Panc1 (cell line): ENCODE measurements at regions not wholly inside any gene's neighbourhood (a gene's known extent, or its start where the extent isn't known, plus 50 kb on each side); places are given as distances from the start of the nearest gene placed in this dataset.

Source experiments
- ATAC-seq: fragments of 200-7000 bp; cut with Tn5 transposase; 2 replicates; pipeline ENCODE4 v1.9.1; 2020; ENCODE audit warnings: mild to moderate bottlenecking, moderate library complexity
- BruUV-seq: library from RNA; stranded (reverse); fragments of 400-500 nt; replicated peaks from 2 replicates; lab custom pipeline; 2021; lab: Mats Ljungman, UMichigan
- CTCF ChIA-PET: fragments of 300-600 bp; sonication (Branson Sonifier 250); formaldehyde crosslinking; loops from one replicate; lab custom pipeline; 2022; ENCODE audit warnings: antibody characterized with exemption; lab: Charles Lee
- POLR2A ChIA-PET: fragments of 300-600 bp; sonication (Branson Sonifier 250); formaldehyde crosslinking; loops from one replicate; lab custom pipeline; 2022; ENCODE audit warnings: antibody characterized with exemption; lab: Charles Lee
- DNase-seq: peaks from one replicate; pipeline ENCODE4 v3.0.0-alpha.2; 2010; ENCODE audit warnings: low read depth, low spot score
- H3K27ac ChIP-seq: 2 replicates; pipeline ENCODE4 v1.5.1; 2011; ENCODE audit warnings: mild to moderate bottlenecking, low read length, inconsistent platforms
- H3K27me3 ChIP-seq: fragments of 200-500 bp; sonication (Bioruptor generic); 2 replicates; pipeline ENCODE4 v1.6.0; 2014; ENCODE audit warnings: low read length, inconsistent platforms; ENCODE audit not compliant: control insufficient read depth, insufficient read depth
- H3K36me3 ChIP-seq: fragments of 200-500 bp; sonication (Bioruptor generic); 2 replicates; pipeline ENCODE4 v1.5.1; 2014; ENCODE audit warnings: inconsistent platforms, mild to moderate bottlenecking, low read length, moderate library complexity; ENCODE audit not compliant: control insufficient read depth, insufficient read depth
- H3K4me1 ChIP-seq: 2 replicates; pipeline ENCODE4 v1.5.1; 2011; ENCODE audit warnings: inconsistent platforms, mild to moderate bottlenecking, low read length, moderate library complexity; ENCODE audit not compliant: control insufficient read depth, insufficient read depth
- H3K4me3 ChIP-seq, 2 experiments: 2 replicates each; pipeline ENCODE4 v1.5.1; 2011 to 2012; ENCODE audit warnings: low read depth in 2 of 2, low read length in 2 of 2, mild to moderate bottlenecking in 2 of 2, inconsistent platforms in 1 of 2, moderate library complexity in 1 of 2
- H3K9me3 ChIP-seq: fragments of 200-500 bp; sonication (Bioruptor generic); 2 replicates; pipeline ENCODE4 v1.5.1; 2014; ENCODE audit warnings: low read depth, mild to moderate bottlenecking, inconsistent platforms, low read length, moderate library complexity; ENCODE audit not compliant: control insufficient read depth, insufficient read depth
- CTCF ChIP-seq: fragments of 450-650 bp; IDR thresholded peaks from 2 replicates; pipeline ENCODE4 v1.5.1; 2017; ENCODE audit warnings: mild to moderate bottlenecking
- POLR2AphosphoS5 ChIP-seq: IDR thresholded peaks from 2 replicates; pipeline ENCODE4 v1.6.1; 2012; ENCODE audit warnings: mild to moderate bottlenecking, low read depth, low read length, moderate library complexity
- REST ChIP-seq, 2 experiments: IDR thresholded peaks; 2 replicates each; pipeline ENCODE4 v1.6.1; 2011 to 2012; ENCODE audit warnings: low read depth in 2 of 2, control low read depth in 1 of 2, low read length in 1 of 2, mild to moderate bottlenecking in 1 of 2, moderate library complexity in 1 of 2; ENCODE audit not compliant: insufficient read depth in 1 of 2
- SIN3A ChIP-seq: IDR thresholded peaks from 2 replicates; pipeline ENCODE4 v1.6.1; 2012; ENCODE audit warnings: low read depth, mild to moderate bottlenecking, low read length, moderate library complexity, borderline replicate concordance; ENCODE audit not compliant: insufficient read depth
- TCF7L2 ChIP-seq: IDR thresholded peaks from 2 replicates; pipeline ENCODE4 v1.6.1; 2011; ENCODE audit warnings: mild to moderate bottlenecking, low read depth, low read length, inconsistent platforms
- in situ Hi-C: cut with HindIII; loops from 2 replicates; pipeline ENCODE4 v1.10.0; 2016; ENCODE audit warnings: low sequenced_read_pairs, low pct_unique_long_range_greater_than_20kb
- intact Hi-C: fragments of 100-400 bp; cut with micrococcal nuclease; formaldehyde crosslinking; loops from one replicate; pipeline ENCODE4 v1.10.0; 2022; ENCODE audit not compliant: unreplicated experiment

GRCh38 chr5:103620851-103621547, 58.4 kb upstream of the NUDT12 start:
- CTCF ChIA-PET = no interaction called here
- intact Hi-C loops = no loop called here
- no peaks in the 10 kb centered on the region for H3K27me3 ChIP-seq
- no TSS peak for BruUV-seq
- TF ChIP-seq POLR2AphosphoS5 = no peak
- no peak for TF ChIP-seq REST (IDR thresholded peaks at IDR 0.05; ENCODE audit: insufficient read depth in 1 of 2, low read depth in 2 of 2, low read length in 1 of 2)
- TF ChIP-seq TCF7L2 = no peak
- TF ChIP-seq CTCF = no peak
- TF ChIP-seq SIN3A = no peak
- H3K4me3 ChIP-seq = no peak overlapping the region
- H3K27ac ChIP-seq = no peak overlapping the region
- no peaks in the 10 kb centered on the region for H3K9me3 ChIP-seq
- H3K36me3 ChIP-seq = no peaks in the 10 kb centered on the region
- H3K4me1 ChIP-seq = no peaks in the 10 kb centered on the region
- in situ Hi-C loops = no loop called here
- ATAC-seq (no peak), DNase-seq (no peak)
- POLR2A ChIA-PET = no interaction called here

- Histone ChIP-seq H3K36me3 (no peaks in the 10 kb centered on the region), H3K27ac (no peak overlapping the region), H3K4me1 (no peaks in the 10 kb centered on the region), H3K9me3 (no peaks in the 10 kb centered on the region), H3K4me3 (no peak overlapping the region), H3K27me3 (no peaks in the 10 kb centered on the region)
- ChIA-PET CTCF (no interaction called here), POLR2A (no interaction called here)
- no peak for TF ChIP-seq CTCF
- in situ Hi-C loops = no loop called here
- BruUV-seq = no TSS peak
- ATAC-seq (no peak), DNase-seq (no peak)
- intact Hi-C loops = no loop called here
Observed at GRCh38 chr5:103617913-103618312, 55.3 kb upstream of the NUDT12 start.
